HG03439 (cell line): ENCODE measurements at regions not wholly inside any gene's neighbourhood (a gene's known extent, or its start where the extent isn't known, plus 50 kb on each side); places are given as distances from the start of the nearest gene placed in this dataset.

Experiments
- ATAC-seq: cut with Tn5 transposase; IDR thresholded peaks from one replicate; pipeline ENCODE4 v1.9.1; 2021; ENCODE audit warnings: mild to moderate bottlenecking, moderate library complexity; ENCODE audit not compliant: unreplicated experiment

DNA sequence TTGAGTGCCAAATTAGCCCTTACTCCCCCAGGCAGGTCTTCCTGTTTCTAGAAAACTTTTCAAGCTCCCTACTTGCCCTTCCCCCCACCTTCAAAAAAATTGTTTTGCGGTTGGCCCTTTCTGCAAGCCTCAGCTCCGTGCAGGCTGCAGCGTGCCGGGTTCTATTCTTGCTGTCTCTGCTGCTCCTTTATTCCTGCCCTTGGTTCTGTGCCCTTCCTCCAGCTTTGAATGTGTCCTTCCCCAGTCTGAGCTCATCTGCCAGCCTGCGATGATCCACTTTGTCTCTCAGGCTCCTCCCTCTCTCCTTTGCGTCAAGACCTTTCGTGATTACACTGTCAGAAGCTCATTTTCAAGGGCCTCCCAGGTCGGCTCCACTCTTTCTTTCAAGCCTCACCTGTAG lies 98.6 kb downstream of the IRF2BPL start:
- no peak for ATAC-seq

DNA sequence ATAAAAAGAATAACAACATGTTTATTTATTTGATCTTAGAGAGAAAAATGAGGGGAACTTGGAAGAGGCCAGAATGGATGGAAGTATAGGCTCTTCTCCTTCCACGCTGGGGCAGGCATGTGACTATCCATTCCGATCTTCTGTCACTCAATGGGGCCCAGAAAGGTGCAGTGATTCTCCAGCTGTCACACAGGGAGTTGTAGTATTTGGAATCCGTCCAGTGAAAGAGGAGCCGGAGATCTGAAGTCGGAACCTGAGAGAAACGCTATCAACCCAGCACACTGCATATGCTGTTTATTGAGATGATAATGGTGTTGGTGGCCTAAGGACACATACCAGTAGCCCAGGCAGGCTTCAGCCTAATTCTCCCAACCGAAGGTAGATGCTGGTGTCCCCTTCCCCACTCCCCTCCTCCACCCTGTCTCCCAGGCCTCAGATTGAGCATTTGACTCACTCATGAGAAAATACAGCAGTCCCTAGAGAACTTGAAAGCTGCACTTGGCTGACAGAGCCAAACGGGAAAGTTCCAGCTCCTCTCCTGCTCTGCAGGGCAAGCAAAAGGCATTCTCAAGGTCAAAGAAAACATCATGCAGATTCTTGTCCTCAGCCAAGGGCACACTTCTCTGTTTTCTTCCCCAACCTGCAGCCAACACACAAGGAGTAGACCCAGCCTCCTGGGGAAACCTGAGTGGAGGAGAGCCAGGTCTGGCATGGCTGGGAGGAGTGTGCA lies 100.4 kb downstream of the IRF2BPL start:
- no peak for ATAC-seq

DNA sequence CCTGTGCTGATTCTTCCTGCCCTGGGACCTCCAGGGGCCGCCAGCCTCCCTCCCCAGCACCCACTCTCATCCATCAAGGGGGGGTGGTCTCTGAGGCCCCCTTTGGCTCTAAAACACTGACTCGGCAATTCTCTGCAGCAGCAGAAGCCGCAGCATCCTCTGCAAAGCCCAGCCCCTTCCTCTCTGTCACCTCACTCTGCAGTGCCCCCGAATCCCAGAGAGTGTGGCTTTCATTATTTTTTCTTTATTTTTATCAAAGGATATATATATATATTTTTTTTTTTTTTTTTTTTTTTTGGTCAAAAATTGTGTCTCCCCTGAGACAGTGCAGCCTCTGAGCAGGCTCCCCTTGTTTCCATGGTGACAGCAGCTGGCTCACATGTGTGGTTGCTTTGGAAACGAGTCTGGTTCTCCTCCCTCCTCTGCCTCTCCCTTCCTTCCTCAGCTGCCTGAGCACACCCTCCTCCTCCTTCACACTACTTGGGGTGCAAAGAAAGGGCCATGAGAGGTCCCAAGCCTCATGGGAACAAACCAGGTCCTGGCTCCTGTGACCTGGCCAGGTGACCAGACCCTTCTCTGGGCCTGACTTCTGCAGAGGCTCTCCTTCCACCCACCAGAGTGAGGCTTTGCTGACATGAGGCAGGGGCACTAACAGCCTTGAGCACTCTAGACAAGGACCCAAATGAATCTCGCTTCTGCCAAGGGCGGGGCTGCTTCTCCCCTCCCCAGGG lies 100.5 kb downstream of the LRRC74A start:
- ATAC-seq, result no peak

DNA sequence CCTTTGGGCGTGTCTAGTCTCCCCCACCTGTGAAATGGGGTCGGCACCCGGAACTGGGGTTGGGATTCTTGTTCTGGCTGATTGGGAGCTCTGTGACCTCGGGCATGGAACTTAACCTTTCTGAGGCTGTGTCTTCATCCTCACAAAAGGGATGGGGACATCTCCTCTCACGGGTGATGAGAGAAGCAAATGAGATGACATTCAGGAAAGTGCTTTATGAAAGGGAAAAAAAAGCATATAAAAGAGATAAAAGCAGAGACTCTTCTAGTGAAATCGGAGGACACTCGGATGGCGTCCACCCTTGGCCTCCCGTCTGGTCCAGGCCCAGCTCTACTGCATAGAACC lies 98.9 kb downstream of the LRRC74A start:
- no peak for ATAC-seq

DNA sequence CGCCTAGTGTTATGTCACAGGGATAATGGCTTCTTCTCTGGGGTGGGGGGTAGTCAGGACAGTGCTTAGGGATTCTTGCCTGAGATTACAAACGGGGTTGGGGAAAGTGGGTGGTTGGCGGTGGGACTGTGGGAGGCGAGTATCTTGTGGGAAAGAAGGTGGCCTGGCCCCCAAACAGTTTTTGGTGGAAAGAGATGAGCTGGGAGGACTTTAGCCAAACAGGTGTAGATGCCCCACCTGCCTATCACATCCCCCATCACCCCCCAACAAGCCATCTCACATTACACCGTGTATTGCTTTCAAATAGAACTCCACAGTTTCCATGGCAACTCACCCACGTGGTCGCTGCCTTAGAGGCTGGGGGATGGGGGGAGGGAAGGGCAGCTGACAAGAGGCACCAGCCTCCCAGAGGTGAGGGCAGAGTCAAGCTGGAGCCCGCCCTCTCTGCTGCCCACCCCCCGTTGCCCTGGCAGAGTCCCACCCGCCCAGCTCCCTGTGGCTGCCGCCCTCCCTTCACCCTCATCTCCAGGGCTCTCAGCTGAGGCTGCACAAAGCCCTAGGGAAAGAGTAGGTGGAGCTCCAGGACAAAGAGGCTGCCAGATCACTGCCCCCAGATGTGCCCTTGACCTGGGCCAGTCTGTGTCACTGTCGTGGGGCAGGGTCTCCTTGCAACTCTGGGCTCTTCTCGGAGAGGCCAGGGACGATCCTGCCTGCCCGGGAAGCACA lies 98.3 kb downstream of the LRRC74A start:
- no peak for ATAC-seq

DNA sequence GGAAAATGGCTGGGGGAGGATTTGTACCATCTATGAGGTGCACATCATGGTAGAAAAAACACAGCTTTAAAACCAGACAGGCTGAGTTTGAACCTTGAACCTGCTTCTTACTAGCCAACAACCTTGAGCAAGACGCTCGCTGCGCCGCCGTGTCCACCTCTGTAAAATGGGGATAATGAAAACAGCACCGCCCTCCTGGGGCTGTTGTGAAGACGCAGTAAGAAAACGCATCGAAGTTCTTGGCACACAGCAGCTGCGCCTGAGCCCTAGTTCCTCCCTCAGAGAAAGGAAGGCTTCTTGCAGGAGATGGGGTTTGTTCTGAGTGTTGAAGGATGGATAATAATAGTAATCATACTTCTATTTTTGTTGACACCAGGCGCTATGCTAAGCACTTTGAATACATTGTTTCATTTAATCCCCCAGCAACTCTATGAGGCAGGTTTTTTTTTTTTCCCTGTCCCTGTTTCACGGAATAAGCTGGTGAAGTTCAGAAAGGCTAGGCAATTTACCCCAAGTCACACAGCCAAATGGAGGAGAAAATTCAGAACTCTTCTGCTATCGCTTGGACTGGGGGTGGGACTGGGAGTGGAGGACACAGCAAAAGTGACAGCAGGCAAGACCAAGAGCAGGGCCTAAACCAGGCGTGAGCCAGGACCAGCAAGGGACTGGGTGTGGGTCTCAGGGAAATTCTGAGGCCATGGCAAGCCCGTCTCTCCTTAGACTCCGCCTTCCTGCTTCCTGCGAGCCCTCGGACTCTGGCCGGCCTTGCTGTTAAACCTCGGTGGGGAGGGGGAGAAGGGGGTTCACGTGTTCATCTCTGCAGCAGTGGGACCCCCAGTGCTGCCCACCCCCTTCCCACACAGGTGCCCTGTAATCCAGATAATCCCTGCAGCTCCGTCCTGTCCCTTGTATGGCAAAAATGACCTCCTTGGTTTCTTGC lies 97.5 kb downstream of the LRRC74A start:
- ATAC-seq, result no peak

DNA sequence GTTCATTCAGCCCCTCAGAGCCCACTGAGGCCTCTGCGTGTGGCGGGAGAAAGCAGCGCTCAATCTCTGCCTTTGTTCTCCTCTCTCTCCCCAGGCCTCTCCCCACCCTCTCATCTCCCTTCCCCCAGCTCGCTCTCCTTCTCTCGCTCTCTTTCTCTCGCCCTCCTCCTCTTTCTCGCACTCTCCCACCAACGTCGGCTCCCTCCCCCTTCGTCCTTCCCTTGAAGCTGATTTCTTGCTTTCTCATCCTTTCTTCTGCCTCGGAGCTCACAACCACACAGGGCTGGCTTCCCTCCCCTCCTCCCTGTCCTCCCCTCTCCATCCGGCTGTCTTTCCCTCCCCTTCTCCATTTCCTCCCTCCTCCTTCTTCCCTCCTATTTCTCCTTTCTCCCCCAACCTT lies 96.4 kb downstream of the LRRC74A start:
- no peak for ATAC-seq

DNA sequence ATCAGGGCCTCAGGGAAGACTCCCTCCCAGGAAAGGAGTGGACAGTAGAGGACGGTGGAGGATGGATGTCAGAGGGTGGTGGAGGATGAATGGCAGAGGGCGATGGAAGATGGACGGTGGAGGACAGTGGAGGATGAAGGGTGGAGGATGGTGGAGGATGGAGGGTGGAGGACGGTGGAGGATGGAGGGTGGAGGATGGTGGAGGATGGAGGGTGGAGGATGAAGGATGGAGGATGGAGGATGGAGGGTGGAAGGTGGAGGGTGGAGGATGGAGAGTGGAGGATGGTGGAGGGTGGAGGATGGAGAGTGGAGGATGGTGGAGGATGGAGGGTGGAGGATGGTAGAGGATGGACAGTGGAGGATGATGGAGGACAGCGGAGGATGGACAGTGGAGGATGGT lies 95.9 kb downstream of the LRRC74A start:
- no peak for ATAC-seq

DNA sequence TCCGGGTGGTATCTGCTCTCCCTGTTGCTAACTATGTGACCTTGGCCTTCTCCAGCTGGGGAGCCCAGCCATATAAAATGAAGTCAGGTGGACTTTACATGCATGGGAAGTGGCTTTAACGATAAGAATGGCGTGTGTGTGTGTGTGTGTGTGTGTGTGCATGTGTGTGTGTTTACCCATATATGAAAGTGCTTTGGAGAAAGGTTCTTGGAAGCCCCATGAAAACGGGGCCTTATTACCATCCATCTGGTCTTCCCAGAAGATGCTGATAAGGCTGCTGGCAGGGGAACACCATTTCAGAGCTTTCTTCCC lies 94.8 kb downstream of the LRRC74A start:
- no peak for ATAC-seq

DNA sequence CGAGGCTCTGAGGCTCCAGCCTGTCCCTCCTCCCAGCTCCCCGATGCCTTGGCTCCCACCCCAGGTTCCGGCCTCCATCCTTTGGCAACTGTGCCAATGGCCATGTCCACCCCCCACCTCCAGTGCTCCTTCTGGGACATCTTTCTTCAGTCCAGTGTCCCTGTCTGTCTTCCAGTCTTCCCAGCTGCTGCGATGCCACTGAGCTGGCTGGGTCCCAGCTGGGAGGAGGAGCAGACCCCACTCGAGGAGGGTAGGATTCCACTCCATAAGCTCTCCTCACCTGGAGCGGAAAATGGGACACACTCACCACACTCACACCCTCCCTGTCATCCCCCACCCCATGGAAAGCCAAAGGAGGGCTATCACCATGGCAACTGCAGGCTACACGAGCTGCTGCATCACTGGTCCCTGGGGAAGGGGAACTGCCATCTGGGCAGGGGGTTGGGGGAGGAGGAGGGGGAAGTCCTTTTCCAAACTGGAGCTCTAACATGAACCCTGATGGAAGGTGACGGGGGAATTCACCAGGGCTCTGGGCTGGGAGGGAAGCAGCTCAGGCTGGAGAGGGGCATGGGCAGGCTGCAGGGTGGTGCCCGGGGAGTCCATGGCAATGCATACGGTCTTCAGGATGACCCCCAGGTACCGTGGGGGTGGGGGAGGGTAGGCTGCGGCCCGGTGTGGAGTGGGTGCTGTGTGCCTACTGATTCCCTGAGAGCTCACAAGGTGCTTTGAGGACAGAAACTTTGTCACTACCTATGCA lies 94.3 kb downstream of the LRRC74A start:
- no peak for ATAC-seq

DNA sequence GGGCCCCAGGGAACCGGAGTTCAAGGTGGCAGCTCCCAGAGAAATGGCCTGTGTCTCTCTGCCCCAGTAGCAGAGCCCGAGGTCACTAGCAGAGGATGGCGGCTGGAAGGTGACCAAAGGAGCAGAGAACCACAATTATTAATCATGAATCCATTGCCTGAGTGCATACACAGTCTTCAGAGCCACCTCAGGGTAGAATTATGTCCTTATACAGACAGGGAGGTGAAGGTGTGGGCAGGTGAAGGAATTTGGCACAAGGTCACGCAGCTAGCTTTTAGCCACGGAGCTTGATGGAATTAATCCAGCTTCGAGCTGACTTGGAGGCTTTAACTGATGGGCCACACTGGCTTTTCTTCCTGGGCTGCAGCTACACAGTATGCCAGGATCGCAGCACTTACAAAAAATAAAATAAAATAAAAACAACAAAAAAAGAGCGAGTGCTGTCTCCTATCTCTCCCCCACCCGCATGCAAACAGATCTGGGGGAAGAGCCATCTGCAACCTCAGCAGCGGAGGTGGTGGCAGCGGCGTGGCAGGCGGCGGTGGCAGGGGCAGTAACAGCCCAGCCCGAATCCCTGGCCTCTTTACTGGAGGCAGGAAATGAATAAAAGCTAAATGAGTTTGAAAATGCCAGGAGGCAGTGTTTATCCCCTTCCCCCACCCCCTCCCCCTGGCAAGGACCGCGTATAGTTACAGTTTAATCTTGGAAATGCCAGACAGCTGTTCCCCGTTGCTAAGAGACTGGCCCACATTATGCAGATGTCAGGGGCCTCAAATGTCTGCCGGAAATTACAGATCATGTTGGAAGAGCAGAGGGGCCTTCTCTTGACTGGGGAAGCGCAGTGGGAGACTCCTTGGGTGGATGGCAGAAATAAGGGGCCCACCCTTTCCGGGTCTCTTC lies 93.5 kb downstream of the LRRC74A start:
- ATAC-seq, result no peak
